HEK293T (cell line): ENCODE measurements at regions not wholly inside any gene's neighbourhood (a gene's known extent, or its start where the extent isn't known, plus 50 kb on each side); places are given as distances from the start of the nearest gene placed in this dataset.
"Not testable (repeated sequence)": the region's sequence is repeated elsewhere in the genome, so short reads cannot be mapped to it uniquely, and the experiment has no call there.

ENCODE experiments used
- CTCF ChIA-PET: fragments of 350-600 bp; formaldehyde crosslinking; extraction: SDS; loops from one replicate; lab custom pipeline; 2021; ENCODE audit warnings: antibody characterized with exemption, inconsistent platforms; lab: Yijun Ruan, JAX
- POLR2A ChIA-PET: fragments of 350-600 bp; formaldehyde crosslinking; extraction: SDS; loops from one replicate; lab custom pipeline; 2020; ENCODE audit warnings: antibody characterized with exemption, inconsistent platforms; lab: Yijun Ruan, JAX
- DNase-seq: peaks from one replicate; pipeline ENCODE4 v3.0.0; 2012; ENCODE audit warnings: mixed read lengths; ENCODE audit errors: extremely low spot score
- ARNT ChIP-seq: fragments of 450-650 bp; IDR thresholded peaks from 2 replicates; pipeline ENCODE4 v1.6.1; 2017; ENCODE audit warnings: mild to moderate bottlenecking
- BHLHE40 ChIP-seq: fragments of 450-650 bp; IDR thresholded peaks from 2 replicates; pipeline ENCODE4 v1.6.1; 2016; ENCODE audit warnings: mild to moderate bottlenecking, moderate library complexity, borderline replicate concordance
- CTBP1 ChIP-seq: fragments of 450-650 bp; IDR thresholded peaks from 2 replicates; pipeline ENCODE4 v1.6.1; 2016; ENCODE audit warnings: borderline replicate concordance
- ELF4 ChIP-seq: fragments of 450-650 bp; IDR thresholded peaks from 2 replicates; pipeline ENCODE4 v1.6.1; 2017; ENCODE audit warnings: antibody characterized with exemption
- FOXA1 ChIP-seq: fragments of 450-650 bp; IDR thresholded peaks from 2 replicates; pipeline ENCODE4 v1.6.1; 2016; ENCODE audit warnings: mild to moderate bottlenecking
- FOXK2 ChIP-seq: fragments of 450-650 bp; IDR thresholded peaks from 2 replicates; pipeline ENCODE4 v1.6.1; 2016; ENCODE audit warnings: mild to moderate bottlenecking
- FOXM1 ChIP-seq: fragments of 450-650 bp; IDR thresholded peaks from 2 replicates; pipeline ENCODE4 v1.6.1; 2017; ENCODE audit warnings: mild to moderate bottlenecking, borderline replicate concordance
- HDGF ChIP-seq: fragments of 450-650 bp; IDR thresholded peaks from 2 replicates; pipeline ENCODE4 v1.6.1; 2017; ENCODE audit warnings: antibody characterized with exemption, borderline replicate concordance
- L3MBTL2 ChIP-seq: fragments of 450-650 bp; conservative IDR thresholded peaks from 2 replicates; pipeline ENCODE4 v1.6.1; 2016; ENCODE audit warnings: mild to moderate bottlenecking
- LEF1 ChIP-seq: fragments of 450-650 bp; IDR thresholded peaks from 2 replicates; pipeline ENCODE4 v1.6.1; 2017; ENCODE audit warnings: mild to moderate bottlenecking, borderline replicate concordance
- NFRKB ChIP-seq: fragments of 450-650 bp; IDR thresholded peaks from 2 replicates; pipeline ENCODE4 v1.6.1; 2016; ENCODE audit warnings: mild to moderate bottlenecking, moderate library complexity
- SP1 ChIP-seq: fragments of 450-650 bp; IDR thresholded peaks from 2 replicates; pipeline ENCODE4 v1.6.1; 2017
- SUZ12 ChIP-seq: fragments of 450-650 bp; IDR thresholded peaks from 2 replicates; pipeline ENCODE4 v1.6.1; 2016; ENCODE audit warnings: mild to moderate bottlenecking
- TARDBP ChIP-seq: fragments of 450-650 bp; IDR thresholded peaks from 2 replicates; pipeline ENCODE4 v1.6.1; 2016
- ZNF384 ChIP-seq: fragments of 450-650 bp; IDR thresholded peaks from 2 replicates; pipeline ENCODE4 v1.6.1; 2016
- TF ChIP-seq, protein P1 (sequence below): fragments of 450-650 bp; IDR thresholded peaks from 2 replicates; pipeline ENCODE4 v1.6.1; 2016

DNA sequence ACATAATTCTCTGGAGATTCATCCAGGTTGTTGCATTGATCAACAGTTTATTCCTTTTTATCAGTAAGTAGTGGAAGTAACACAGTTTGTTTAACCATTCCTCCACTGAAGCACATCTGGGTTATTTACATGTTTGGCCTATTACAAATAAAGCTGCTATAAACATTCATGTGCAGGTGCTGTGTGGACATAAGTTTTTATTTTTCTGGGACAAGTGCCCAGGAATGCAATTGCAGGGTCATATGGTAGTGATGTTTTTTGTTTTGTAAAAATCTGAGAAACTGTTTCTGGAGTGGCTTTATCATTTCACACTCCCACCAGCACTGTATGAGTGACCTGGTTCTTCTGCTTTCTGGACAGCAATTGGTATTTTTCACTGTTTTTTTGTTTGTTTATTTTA, 505.4 kb downstream of the CCER1 start:
- CTCF ChIA-PET = no interaction called here
- no peak for DNase-seq
- POLR2A ChIA-PET = no interaction called here
- TF ChIP-seq L3MBTL2 (no peak), TARDBP (no peak), SUZ12 (no peak), FOXK2 (no peak), FOXA1 (no peak), LEF1 (no peak), ZNF384 (no peak), ELF4 (no peak), NFRKB (no peak), ARNT (no peak), FOXM1 (no peak), BHLHE40 (no peak), CTBP1 (no peak), HDGF (no peak), SP1 (no peak)
- TF ChIP-seq, protein P1, sequence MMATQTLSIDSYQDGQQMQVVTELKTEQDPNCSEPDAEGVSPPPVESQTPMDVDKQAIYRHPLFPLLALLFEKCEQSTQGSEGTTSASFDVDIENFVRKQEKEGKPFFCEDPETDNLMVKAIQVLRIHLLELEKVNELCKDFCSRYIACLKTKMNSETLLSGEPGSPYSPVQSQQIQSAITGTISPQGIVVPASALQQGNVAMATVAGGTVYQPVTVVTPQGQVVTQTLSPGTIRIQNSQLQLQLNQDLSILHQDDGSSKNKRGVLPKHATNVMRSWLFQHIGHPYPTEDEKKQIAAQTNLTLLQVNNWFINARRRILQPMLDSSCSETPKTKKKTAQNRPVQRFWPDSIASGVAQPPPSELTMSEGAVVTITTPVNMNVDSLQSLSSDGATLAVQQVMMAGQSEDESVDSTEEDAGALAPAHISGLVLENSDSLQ = no peak

DNA sequence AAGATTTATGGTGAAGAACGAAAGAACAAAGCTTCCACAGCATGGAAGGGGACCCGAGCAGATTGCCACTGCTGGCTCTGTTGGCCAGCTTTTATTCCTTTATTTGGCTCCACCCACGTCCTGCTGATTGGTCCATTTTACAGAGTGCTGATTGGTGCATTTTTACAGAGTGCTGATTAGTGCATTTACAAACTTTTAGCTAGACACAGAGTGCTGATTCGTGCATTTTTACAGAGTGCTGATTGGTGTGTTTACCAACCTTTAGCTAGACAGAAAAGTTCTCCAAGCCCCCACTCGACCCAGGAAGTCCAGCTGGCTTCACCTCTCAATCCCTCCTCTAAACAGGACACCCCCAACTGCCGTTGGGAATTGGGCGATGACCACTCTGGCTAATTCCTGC, 511.5 kb downstream of the CCER1 start:
- DNase-seq, POLR2A ChIA-PET: not testable (repeated sequence)
- CTCF ChIA-PET = interaction anchor here (0.6 kb wide), 1 partner anchor 343 kb away, joined by 5 read pairs; no protein-coding TSS in a partner anchor

DNA sequence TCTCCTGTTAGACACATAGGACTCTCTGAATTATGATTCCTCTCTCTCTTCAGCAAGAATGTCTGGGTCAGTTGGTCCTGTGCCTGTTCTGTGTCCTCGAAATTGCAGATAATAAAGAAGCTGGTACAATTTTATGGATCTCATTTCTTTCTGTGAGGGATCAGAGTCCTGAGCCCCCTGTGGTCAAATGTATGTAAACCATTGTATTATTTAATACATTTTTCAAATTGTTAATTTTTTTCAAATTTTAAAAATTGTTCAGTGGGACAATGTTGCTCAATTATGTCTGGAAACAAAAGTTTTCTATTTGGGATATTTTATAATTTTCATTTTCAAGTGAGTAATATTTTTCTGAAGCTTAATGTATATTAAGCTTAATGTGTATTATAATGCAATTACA, 513.5 kb downstream of the CCER1 start:
- DNase-seq = no peak
- ChIA-PET CTCF (interaction anchor here (0.6 kb wide), 1 partner anchor 618 kb away, joined by 4 read pairs; no protein-coding TSS in a partner anchor), POLR2A (no interaction called here)
- TF ChIP-seq TARDBP = no peak
- no peak for TF ChIP-seq ARNT
- no peak for TF ChIP-seq FOXK2
- TF ChIP-seq SP1 = no peak
- TF ChIP-seq LEF1 = no peak
- no peak for TF ChIP-seq CTBP1
- no peak for TF ChIP-seq FOXA1
- no peak for TF ChIP-seq FOXM1
- no peak for TF ChIP-seq SUZ12
- TF ChIP-seq ZNF384 = no peak
- no peak for TF ChIP-seq NFRKB

DNA sequence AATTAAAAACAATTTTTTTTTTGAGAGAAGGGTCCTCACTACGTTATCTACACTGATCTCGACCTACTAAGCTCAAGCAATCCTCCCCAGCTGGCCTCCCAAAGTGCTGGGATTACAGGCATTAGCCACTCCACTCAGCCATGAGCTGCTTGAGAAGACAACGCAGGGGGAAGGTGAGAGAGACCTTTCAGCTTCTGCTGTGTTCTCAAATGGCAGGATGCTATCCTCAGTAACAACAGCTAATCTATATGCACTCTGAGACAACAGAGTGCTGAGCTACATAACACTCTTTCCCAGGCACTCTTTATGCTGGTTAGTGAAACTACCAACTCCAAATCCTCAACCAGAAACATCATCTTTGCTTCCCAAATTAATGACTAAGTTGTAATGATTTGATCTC, 526.1 kb downstream of the CCER1 start:
- ChIA-PET POLR2A (no interaction called here), CTCF (interaction anchor here (0.6 kb wide), 1 partner anchor 30 kb away, joined by 3 read pairs; no protein-coding TSS in a partner anchor)
- DNase-seq = peak; percentile 4
- TF ChIP-seq, protein P1 = no peak
- no peak for TF ChIP-seq ZNF384
- no peak for TF ChIP-seq FOXK2
- TF ChIP-seq NFRKB = no peak
- no peak for TF ChIP-seq HDGF
- no peak for TF ChIP-seq SUZ12

DNA sequence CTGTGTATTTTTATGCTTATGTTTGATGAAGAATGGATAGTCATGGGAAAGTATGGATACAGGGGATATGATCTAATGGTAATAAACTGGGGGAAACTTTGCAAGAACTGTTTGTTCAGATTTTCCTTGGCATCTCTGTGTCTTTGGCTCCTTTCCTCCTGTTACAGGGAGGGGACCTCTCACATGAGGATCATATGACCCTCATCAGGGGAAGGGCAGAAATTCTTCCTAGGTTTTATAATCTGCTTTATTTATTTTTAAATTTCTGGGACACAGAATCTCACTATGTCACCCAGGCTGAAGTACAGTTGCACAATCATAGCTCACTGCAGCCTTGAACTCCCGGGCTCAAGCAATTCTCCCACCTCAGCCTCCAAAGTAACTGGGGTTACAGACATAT, 526.5 kb downstream of the CCER1 start:
- CTCF ChIA-PET = interaction anchor here (0.6 kb wide), 1 partner anchor 30 kb away, joined by 3 read pairs; no protein-coding TSS in a partner anchor
- POLR2A ChIA-PET = no interaction called here
- no peak for DNase-seq
- TF ChIP-seq FOXM1 (no peak), ELF4 (no peak), L3MBTL2 (no peak), SP1 (no peak), SUZ12 (no peak), FOXK2 (no peak), ZNF384 (no peak), TARDBP (no peak), FOXA1 (no peak), LEF1 (no peak), CTBP1 (no peak), ARNT (no peak), BHLHE40 (no peak)
- TF ChIP-seq, protein P1 = no peak

DNA sequence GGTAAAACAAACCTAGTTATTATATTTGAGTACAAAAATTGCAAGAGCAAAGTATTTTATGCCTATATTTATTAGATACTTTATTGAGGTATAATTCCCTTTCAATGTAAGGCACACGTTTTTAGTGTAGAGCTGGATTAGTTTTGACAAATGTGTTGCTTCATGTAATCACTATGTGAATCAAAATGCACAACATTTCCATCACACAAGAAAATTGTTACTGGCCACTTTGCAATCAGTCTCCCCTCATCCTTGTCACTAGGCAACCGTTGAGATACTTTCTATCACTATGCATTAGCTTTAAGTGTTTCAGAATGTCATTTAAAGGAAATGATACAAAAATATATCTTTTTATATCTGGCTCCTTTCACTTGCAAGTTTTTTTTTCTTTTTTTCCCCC, 531.0 kb downstream of the CCER1 start:
- POLR2A ChIA-PET = no interaction called here
- no peak for TF ChIP-seq ARNT
- no peak for TF ChIP-seq NFRKB
- no peak for TF ChIP-seq FOXK2
- TF ChIP-seq SUZ12 = no peak
- no peak for TF ChIP-seq LEF1
- TF ChIP-seq FOXA1 = no peak
- TF ChIP-seq ELF4 = no peak
- no peak for TF ChIP-seq BHLHE40
- TF ChIP-seq HDGF = no peak
- no peak for TF ChIP-seq SP1
- TF ChIP-seq, protein P1 = no peak
- no peak for TF ChIP-seq L3MBTL2

DNA sequence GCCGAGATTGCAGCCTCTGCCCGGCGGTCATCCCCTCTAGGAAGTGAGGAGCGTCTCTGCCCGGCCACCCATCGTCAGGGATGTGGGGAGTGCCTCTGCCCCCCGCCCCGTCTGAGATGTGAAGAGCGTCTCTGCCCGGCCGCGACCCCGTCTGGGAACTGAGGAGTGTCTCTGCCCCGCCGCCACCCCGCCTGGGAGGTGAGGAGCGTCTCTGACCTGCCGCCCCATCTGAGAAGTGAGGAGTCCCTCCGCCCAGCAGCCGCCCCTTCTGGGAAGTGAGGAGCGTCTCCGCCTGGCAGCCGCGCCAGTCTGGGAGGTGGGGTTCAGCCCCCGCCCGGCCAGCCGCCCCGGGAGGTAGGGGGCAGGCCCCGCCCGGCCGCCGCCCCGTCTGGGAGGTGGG, 544.0 kb downstream of the CCER1 start:
- POLR2A ChIA-PET = no interaction called here
- TF ChIP-seq L3MBTL2 (no peak), HDGF (no peak)
- no peak for DNase-seq

More for the DNA sequence above, 531.0 kb downstream of the CCER1 start:
- CTCF ChIA-PET = no interaction called here
- DNase-seq = no peak

More for the DNA sequence above, 544.0 kb downstream of the CCER1 start:
- CTCF ChIA-PET = no interaction called here
